Heart left ventricle (tissue), 16 donors: ENCODE measurements at regions not wholly inside any gene's neighbourhood (a gene's known extent, or its start where the extent isn't known, plus 50 kb on each side); places are given as distances from the start of the nearest gene placed in this dataset.

Experiments used
- ATAC-seq, 4 donors: fragments of 200-7000 bp; cut with Tn5 transposase; one replicate each; pipeline ENCODE4 v1.9.1; 2020 to 2022; ENCODE audit warnings: moderate library complexity in 4 of 4, mild to moderate bottlenecking in 3 of 4, moderate number of reproducible peaks in 1 of 4
- DNase-seq, 5 donors: peaks; one replicate each; pipeline ENCODE4 v3.0.0-alpha.2; 2020
- H3K27ac ChIP-seq, 12 donors: fragments of 200-600 bp; sonication (generic) in 4 of 12; one replicate each; pipeline versions ENCODE4 v1.5.0 to v1.8.0; 2016 to 2022; ENCODE audit warnings: mild to moderate bottlenecking in 2 of 12
- H3K27me3 ChIP-seq, 9 donors: fragments of 200-600 bp; sonication (generic) in 2 of 9; one replicate each; pipeline versions ENCODE4 v1.5.1 to v1.8.0; 2016 to 2022; ENCODE audit warnings: mild to moderate bottlenecking in 3 of 9
- H3K36me3 ChIP-seq, 9 donors: fragments of 200-600 bp; sonication (generic) in 2 of 9; one replicate each; pipeline versions ENCODE4 v1.5.0 to v1.8.0; 2018 to 2022; ENCODE audit warnings: mild to moderate bottlenecking in 2 of 9
- H3K4me1 ChIP-seq, 12 donors: fragments of 200-600 bp; sonication (generic) in 4 of 12; one replicate each; pipeline versions ENCODE4 v1.5.0 to v1.8.0; 2016 to 2022; ENCODE audit warnings: mild to moderate bottlenecking in 3 of 12
- H3K4me3 ChIP-seq, 12 donors: fragments of 200-600 bp; sonication (generic) in 4 of 12; one replicate each; pipeline versions ENCODE4 v1.5.0 to v1.8.0; 2017 to 2022; ENCODE audit warnings: mild to moderate bottlenecking in 9 of 12, moderate library complexity in 4 of 12
- H3K9me3 ChIP-seq, 12 donors: fragments of 200-600 bp; sonication (generic) in 4 of 12; one replicate each; pipeline versions ENCODE4 v1.5.0 to v1.8.0; 2016 to 2022; ENCODE audit warnings: mild to moderate bottlenecking in 1 of 12
- CTCF ChIP-seq, 12 donors: fragments of 200-600 bp; sonication (generic) in 4 of 12; IDR thresholded peaks; one replicate each; pipeline versions ENCODE4 v1.5.0 to v1.8.0; 2018 to 2022; ENCODE audit warnings: antibody characterized with exemption in 12 of 12, mild to moderate bottlenecking in 5 of 12
- POLR2A ChIP-seq, 2 donors: fragments of 450-650 bp; IDR thresholded peaks; one replicate each; pipeline ENCODE4 v1.6.1; 2017; ENCODE audit warnings: antibody characterized with exemption in 2 of 2, mild to moderate bottlenecking in 2 of 2, moderate library complexity in 2 of 2
- WGBS, 4 donors: extraction: QIAGEN DNeasy Blood & Tissue Kit in 2 of 4; methylation state at CpG; one replicate each; pipeline versions ENCODE4 v1.1.5 to v1.1.7; 2013 to 2018; 5-methylcytosine and 5-hydroxymethylcytosine counted together
- intact Hi-C, 10 donors: fragments of 100-400 bp; cut with DNase I; formaldehyde crosslinking; loops; one replicate each; pipeline versions ENCODE4 v1.11.1 to v1.14.2; 2022
- donor health status: ischemic (EF 13 %, LVEDD 7.1; RV severe dilation, severe dysfunction).
- donor health status: healthy with polysubstance abuse.
- donor health status: DM: no; HTN: yes; CAD: no.
- donor health status: DM: no; HTN: no; CAD: no.
- donor health status: ischemic (EF 25% LVEDD 6.9; RV normal size, moderate dysfunction).
- donor health status: ischemic (EF 25% LVEDD 5.7; RV mildly dilated, moderate dysfunction).
- donor health status: healthy.
- donor health status: DM: yes; HTN: yes; CAD: no.
- donor health status: ischemic (EF 35%, LVEDD 5.7; RV mildly dilated, moderate dysfunction).
- donor health status: nonischemic (EF 11% LVEDD 7.7; RV severe dilation, severe dysfunction).
- donor health status: DM: yes; HTN: yes; CAD: no.
- donor health status: PGD.
- donor health status: ischemic (EF 29% LVEDD 5.4; RV normal size, mild dysfunction).
- donor health status: nonischemic (EF 23%, LVEDD 6.1; RV moderate dilation, normal function).

- Histone ChIP-seq H3K36me3 (no peaks in the 10 kb centered on the region), H3K27me3 (no peaks in the 10 kb centered on the region), H3K27ac (no peak overlapping the region), H3K4me3 (no peak overlapping the region), H3K4me1 (no peaks in the 10 kb centered on the region), H3K9me3 (no peaks in the 10 kb centered on the region)
- DNase-seq (no peak), ATAC-seq (no peak)
- 14 to 38% (median 22%) methylated on average over 2 of the region's 2 CpGs for WGBS, 4 donors
- intact Hi-C loops, result no loop called here
- TF ChIP-seq POLR2A (IDR thresholded peaks at IDR 0.05) (no peak), CTCF (IDR thresholded peaks at IDR 0.05) (no peak)
Measured at GRCh38 chr13:90430127-90430526, 917.4 kb upstream of the MIR17HG start.

- intact Hi-C loops, result no loop called here
- DNase-seq, result no peak
- TF ChIP-seq POLR2A (IDR thresholded peaks at IDR 0.05) (no peak), CTCF (IDR thresholded peaks at IDR 0.05) (no peak)
- Histone ChIP-seq H3K9me3 (no peaks in the 10 kb centered on the region), H3K36me3 (no peaks in the 10 kb centered on the region), H3K27ac (no peak overlapping the region), H3K27me3 (no peaks in the 10 kb centered on the region), H3K4me3 (no peak overlapping the region), H3K4me1 (no peaks in the 10 kb centered on the region)
- no peak for ATAC-seq
- WGBS, 4 donors, result 85 to 92% (median 91%) methylated on average over 4 of the region's 4 CpGs
Measured at GRCh38 chr13:90436697-90437096, 910.8 kb upstream of the MIR17HG start.

- no peak overlapping the region for H3K27ac ChIP-seq
- no peaks in the 10 kb centered on the region for H3K36me3 ChIP-seq
- H3K27me3 ChIP-seq, result no peaks in the 10 kb centered on the region
- H3K4me1 ChIP-seq, result no peaks in the 10 kb centered on the region
- no peaks in the 10 kb centered on the region for H3K9me3 ChIP-seq
- WGBS, 4 donors, result 63 to 73% (median 68%) methylated on average over 3 of the region's 3 CpGs
- H3K4me3 ChIP-seq, result no peak overlapping the region
- intact Hi-C loops, result no loop called here
- TF ChIP-seq POLR2A (IDR thresholded peaks at IDR 0.05) (no peak), CTCF (IDR thresholded peaks at IDR 0.05) (no peak)
- ATAC-seq, result no peak
- DNase-seq, result no peak
Measured at GRCh38 chr13:90438576-90438975, 908.9 kb upstream of the MIR17HG start.

GRCh38 chr13:90443268-90443667, 904.2 kb upstream of the MIR17HG start:
- H3K4me1 ChIP-seq, result peaks cover 0 to 7% (median 0%) of the 10 kb centered on the region in 12 donors
- intact Hi-C loops, result no loop called here
- DNase-seq (no peak), ATAC-seq (no peak)
- TF ChIP-seq CTCF (IDR thresholded peaks at IDR 0.05), result no peak
- H3K27ac ChIP-seq, result no peak overlapping the region
- H3K36me3 ChIP-seq, result no peaks in the 10 kb centered on the region
- H3K27me3 ChIP-seq, result no peaks in the 10 kb centered on the region
- WGBS, 4 donors, result 84 to 89% (median 86%) methylated on average over 3 of the region's 3 CpGs
- H3K4me3 ChIP-seq, result no peak overlapping the region
- H3K9me3 ChIP-seq, result peaks cover 0 to 3% (median 0%) of the 10 kb centered on the region in 12 donors
